ENCODE measurements at regions not wholly inside any gene's neighbourhood (a gene's known extent, or its start where the extent isn't known, plus 50 kb on each side); places are given as distances from the start of the nearest gene placed in this dataset.

- no peak for TF ChIP-seq CTCF (conservative IDR thresholded peaks at IDR 0.05)
- Mint-ChIP-seq H3K36me3 (ENCODE audit: low read depth) (no peaks in the 10 kb centered on the region), H3K27me3 (ENCODE audit: low read depth) (no peaks in the 10 kb centered on the region), H3K27ac (ENCODE audit: unreplicated experiment) (no peak overlapping the region), H3K4me3 (no peak overlapping the region), H3K9me3 (no peaks in the 10 kb centered on the region), H3K4me1 (peaks cover 3% of the 10 kb centered on the region)
- no peak for DNase-seq (ENCODE audit: low read depth, low spot score)
These were observed 774.5 kb downstream of the TLR4 start for GRCh38 chr9:118478752-118479151.

GRCh38 chr9:118482306-118482705 is 778.1 kb downstream of the TLR4 start:
- no peaks in the 10 kb centered on the region for H3K36me3 Mint-ChIP-seq (ENCODE audit: low read depth)
- no peaks in the 10 kb centered on the region for H3K27me3 Mint-ChIP-seq (ENCODE audit: low read depth)
- H3K4me3 Mint-ChIP-seq, result no peak overlapping the region
- DNase-seq (ENCODE audit: low read depth, low spot score), result no peak
- H3K9me3 Mint-ChIP-seq, result no peaks in the 10 kb centered on the region
- H3K27ac Mint-ChIP-seq (ENCODE audit: unreplicated experiment), result no peak overlapping the region
- TF ChIP-seq CTCF (conservative IDR thresholded peaks at IDR 0.05), result no peak
- H3K4me1 Mint-ChIP-seq, result no peaks in the 10 kb centered on the region

GRCh38 chr9:118483677-118484076 is 779.5 kb downstream of the TLR4 start:
- H3K9me3 Mint-ChIP-seq, result no peaks in the 10 kb centered on the region
- no peak overlapping the region for H3K27ac Mint-ChIP-seq (ENCODE audit: unreplicated experiment)

GRCh38 chr9:118503236-118503635 is 799.0 kb downstream of the TLR4 start:
- Mint-ChIP-seq H3K27ac (ENCODE audit: unreplicated experiment) (no peak overlapping the region), H3K36me3 (ENCODE audit: low read depth) (peaks cover 5% of the 10 kb centered on the region), H3K4me1 (no peaks in the 10 kb centered on the region), H3K9me3 (peaks cover 15% of the 10 kb centered on the region), H3K27me3 (ENCODE audit: low read depth) (peaks cover 5% of the 10 kb centered on the region), H3K4me3 (no peak overlapping the region)
- no peak for DNase-seq (ENCODE audit: low read depth, low spot score)
- TF ChIP-seq CTCF (conservative IDR thresholded peaks at IDR 0.05), result no peak

More at GRCh38 chr9:118483677-118484076, 779.5 kb downstream of the TLR4 start:
- Mint-ChIP-seq H3K36me3 (ENCODE audit: low read depth) (no peaks in the 10 kb centered on the region), H3K27me3 (ENCODE audit: low read depth) (no peaks in the 10 kb centered on the region), H3K4me3 (no peak overlapping the region), H3K4me1 (no peaks in the 10 kb centered on the region)
- no peak for DNase-seq (ENCODE audit: low read depth, low spot score)
- TF ChIP-seq CTCF (conservative IDR thresholded peaks at IDR 0.05), result no peak

GRCh38 chr9:118510711-118511110 is 806.5 kb downstream of the TLR4 start:
- no peaks in the 10 kb centered on the region for H3K4me1 Mint-ChIP-seq
- peaks cover 3% of the 10 kb centered on the region for H3K36me3 Mint-ChIP-seq (ENCODE audit: low read depth)
- no peak overlapping the region for H3K4me3 Mint-ChIP-seq
- H3K27me3 Mint-ChIP-seq (ENCODE audit: low read depth), result no peaks in the 10 kb centered on the region
- DNase-seq (ENCODE audit: low read depth, low spot score), result no peak
- TF ChIP-seq CTCF (conservative IDR thresholded peaks at IDR 0.05), result no peak
- no peak overlapping the region for H3K27ac Mint-ChIP-seq (ENCODE audit: unreplicated experiment)
- H3K9me3 Mint-ChIP-seq, result peaks cover 7% of the 10 kb centered on the region

- no peaks in the 10 kb centered on the region for H3K4me1 Mint-ChIP-seq
- H3K27ac Mint-ChIP-seq (ENCODE audit: unreplicated experiment), result no peak overlapping the region
- no peaks in the 10 kb centered on the region for H3K27me3 Mint-ChIP-seq (ENCODE audit: low read depth)
- DNase-seq (ENCODE audit: low read depth, low spot score), result no peak
- no peak for TF ChIP-seq CTCF (conservative IDR thresholded peaks at IDR 0.05)
- no peaks in the 10 kb centered on the region for H3K9me3 Mint-ChIP-seq
- no peaks in the 10 kb centered on the region for H3K36me3 Mint-ChIP-seq (ENCODE audit: low read depth)
- H3K4me3 Mint-ChIP-seq, result no peak overlapping the region
These were observed 811.7 kb downstream of the TLR4 start for GRCh38 chr9:118515947-118516346.
